Suppressor macrophage treated with lipopolysaccharide for 4 hours (primary cell): ENCODE measurements at regions not wholly inside any gene's neighbourhood (a gene's known extent, or its start where the extent isn't known, plus 50 kb on each side); places are given as distances from the start of the nearest gene placed in this dataset.

Experiments
- DNase-seq: peaks from one replicate; pipeline ENCODE4 v3.0.0-alpha.2; 2020

- no peak for DNase-seq
Measured at GRCh38 chr13:111519041-111519440, 198.6 kb downstream of the TEX29 start.

- DNase-seq, result no peak
Measured at GRCh38 chr13:111519490-111520170, 199.2 kb downstream of the TEX29 start.

GRCh38 chr13:111521030-111521429 lies 200.6 kb downstream of the TEX29 start:
- DNase-seq, result no peak

GRCh38 chr13:111521691-111522229 lies 201.3 kb downstream of the TEX29 start:
- no peak for DNase-seq

- no peak for DNase-seq
Measured at GRCh38 chr13:111525320-111526118, 205.1 kb downstream of the TEX29 start.

- DNase-seq, result no peak
Measured at GRCh38 chr13:111526922-111527321, 206.5 kb downstream of the TEX29 start.

GRCh38 chr13:111527614-111528229 lies 207.3 kb downstream of the TEX29 start:
- no peak for DNase-seq

GRCh38 chr13:111528513-111528912 lies 208.1 kb downstream of the TEX29 start:
- no peak for DNase-seq

- DNase-seq, result no peak
Measured at GRCh38 chr13:111530137-111530870, 209.9 kb downstream of the TEX29 start.

GRCh38 chr13:111531505-111531904 lies 211.1 kb downstream of the TEX29 start:
- no peak for DNase-seq

- DNase-seq, result no peak
Measured at GRCh38 chr13:111532111-111532510, 211.7 kb downstream of the TEX29 start.

GRCh38 chr13:111533900-111534683 lies 213.7 kb downstream of the TEX29 start:
- no peak for DNase-seq

GRCh38 chr13:111534751-111535522 lies 214.5 kb downstream of the TEX29 start:
- DNase-seq, result no peak

- DNase-seq, result no peak
Measured at GRCh38 chr13:111535523-111535811, 215.0 kb downstream of the TEX29 start.

GRCh38 chr13:111536075-111536642 lies 215.7 kb downstream of the TEX29 start:
- DNase-seq, result no peak

GRCh38 chr13:111537115-111537728 lies 216.8 kb downstream of the TEX29 start:
- DNase-seq, result no peak

GRCh38 chr13:111537843-111538499 lies 217.5 kb downstream of the TEX29 start:
- no peak for DNase-seq

- no peak for DNase-seq
Measured at GRCh38 chr13:111539252-111539651, 218.8 kb downstream of the TEX29 start.

- no peak for DNase-seq
Measured at GRCh38 chr13:111539791-111540446, 219.5 kb downstream of the TEX29 start.

GRCh38 chr13:111540486-111540885 lies 220.0 kb downstream of the TEX29 start:
- DNase-seq, result no peak
